A549 (cell line): ENCODE measurements at regions not wholly inside any gene's neighbourhood (a gene's known extent, or its start where the extent isn't known, plus 50 kb on each side); places are given as distances from the start of the nearest gene placed in this dataset.
"Not testable (repeated sequence)": the region's sequence is repeated elsewhere in the genome, so short reads cannot be mapped to it uniquely, and the experiment has no call there.

Experiments used
- ATAC-seq, 2 experiments: fragments of 200-7000 bp in 1 of 2; fragments of >200 bp in 1 of 2; cut with Nextera tagmentation in 1 of 2; cut with Tn5 transposase in 1 of 2; 3 replicates each; pipeline versions ENCODE4 v1.8.0 to v1.9.1; 2018 to 2020; ENCODE audit warnings: mild to moderate bottlenecking in 1 of 2, moderate library complexity in 1 of 2
- CTCF ChIA-PET: fragments of 300-600 bp; sonication (Branson Sonifier 250); formaldehyde crosslinking; extraction: SDS; loops from one replicate; lab custom pipeline; 2021; ENCODE audit warnings: antibody characterized with exemption, inconsistent platforms; lab: Yijun Ruan, JAX
- POLR2A ChIA-PET: fragments of 350-600 bp; formaldehyde crosslinking; extraction: SDS; loops from one replicate; lab custom pipeline; 2021; ENCODE audit warnings: antibody characterized with exemption, inconsistent platforms; lab: Yijun Ruan, JAX
- DNase-seq, 2 experiments: peaks; one replicate each; pipeline versions ENCODE4 v3.0.0 to v3.0.0-alpha.2; 2011 to 2016; ENCODE audit warnings: low read depth in 1 of 2, low spot score in 1 of 2
- FAIRE-seq: peaks from 2 replicates; lab custom pipeline; 2011; peaks lifted over from hg19 to GRCh38; lab: Jason Lieb, UNC
- H3K27ac ChIP-seq, 2 experiments: fragments of >200 bp; sonication (Bioruptor Twin); formaldehyde crosslinking; 3 replicates each; pipeline ENCODE4 v1.5.1; 2016 to 2017
- H3K4me1 ChIP-seq: fragments of >200 bp; sonication (Bioruptor Twin); formaldehyde crosslinking; 3 replicates; pipeline ENCODE4 v1.6.1; 2016
- H3K4me2 ChIP-seq: fragments of >200 bp; sonication (Bioruptor Twin); formaldehyde crosslinking; 3 replicates; pipeline ENCODE4 v1.6.1; 2016
- H3K4me3 ChIP-seq: fragments of >200 bp; sonication (Bioruptor Twin); formaldehyde crosslinking; 3 replicates; pipeline ENCODE4 v1.5.1; 2016
- H3K9me3 ChIP-seq: fragments of >200 bp; sonication (Bioruptor Twin); formaldehyde crosslinking; 3 replicates; pipeline ENCODE4 v1.6.1; 2016
- BHLHE40 ChIP-seq: IDR thresholded peaks from 2 replicates; pipeline ENCODE4 v1.6.1; 2012; ENCODE audit warnings: low read depth, low read length, inconsistent platforms
- CBX2 ChIP-seq: fragments of 200-600 bp; sonication (generic); IDR thresholded peaks from 2 replicates; pipeline ENCODE4 v1.6.1; 2016; ENCODE audit warnings: low read depth, mild to moderate bottlenecking, borderline replicate concordance
- CEBPB ChIP-seq, 2 experiments: fragments of >200 bp in 1 of 2; sonication (Bioruptor Twin) in 1 of 2; formaldehyde crosslinking in 1 of 2; IDR thresholded peaks; 2 replicates each; pipeline ENCODE4 v1.6.1; 2012 to 2016
- CHD2 ChIP-seq: fragments of 150-350 bp; IDR thresholded peaks from 2 replicates; pipeline ENCODE4 v1.6.1; 2014; ENCODE audit warnings: low read length; ENCODE audit not compliant: partially characterized antibody
- CHD4 ChIP-seq: fragments of 200-600 bp; sonication (generic); IDR thresholded peaks from 2 replicates; pipeline ENCODE4 v1.6.1; 2016; ENCODE audit warnings: antibody characterized with exemption, mild to moderate bottlenecking, borderline replicate concordance
- EHF ChIP-seq: fragments of 250-450 bp; sonication (Bioruptor Pico); IDR thresholded peaks from 2 replicates; pipeline ENCODE4 v1.5.0; 2020; ENCODE audit warnings: mild to moderate bottlenecking
- EHMT2 ChIP-seq: fragments of 200-600 bp; sonication (generic); IDR thresholded peaks from 2 replicates; pipeline ENCODE4 v1.6.1; 2016; ENCODE audit warnings: antibody characterized with exemption, low read depth, mild to moderate bottlenecking, moderate library complexity
- EP300 ChIP-seq, 2 experiments: fragments of >200 bp; sonication (Bioruptor Twin); formaldehyde crosslinking; IDR thresholded peaks; 2 replicates in 1 of 2; 3 replicates in 1 of 2; pipeline ENCODE4 v1.6.1; 2016 to 2017
- FOSB ChIP-seq: fragments of 250-450 bp; sonication (Bioruptor Pico); IDR thresholded peaks from 2 replicates; pipeline ENCODE4 v1.5.0; 2020; ENCODE audit warnings: mild to moderate bottlenecking, moderate library complexity
- FOSL2 ChIP-seq, 2 experiments: fragments of 450-650 bp in 1 of 2; fragments of >200 bp in 1 of 2; sonication (Bioruptor Twin) in 1 of 2; formaldehyde crosslinking; IDR thresholded peaks; 2 replicates each; pipeline versions ENCODE4 v1.5.0 to v1.6.1; 2016 to 2020; ENCODE audit warnings: mild to moderate bottlenecking in 1 of 2, moderate library complexity in 1 of 2
- FOXS1 ChIP-seq: fragments of 250-450 bp; sonication (Bioruptor Pico); IDR thresholded peaks from 2 replicates; pipeline ENCODE4 v1.5.0; 2020; ENCODE audit warnings: mild to moderate bottlenecking, moderate library complexity
- HEYL ChIP-seq: fragments of 250-450 bp; sonication (Bioruptor Pico); IDR thresholded peaks from 2 replicates; pipeline ENCODE4 v1.8.0; 2021; ENCODE audit warnings: mild to moderate bottlenecking, moderate library complexity
- HOXB5 ChIP-seq: fragments of 250-450 bp; sonication (Bioruptor Pico); IDR thresholded peaks from 2 replicates; pipeline ENCODE4 v1.5.0; 2020; ENCODE audit warnings: mild to moderate bottlenecking, moderate library complexity
- JUN ChIP-seq, 2 experiments: fragments of >200 bp; sonication (Bioruptor Twin); formaldehyde crosslinking; IDR thresholded peaks; 2 replicates in 1 of 2; 3 replicates in 1 of 2; pipeline ENCODE4 v1.6.1; 2016 to 2017
- KDM1A ChIP-seq: fragments of 200-600 bp; sonication (generic); IDR thresholded peaks from 2 replicates; pipeline ENCODE4 v1.6.1; 2016; ENCODE audit warnings: low read depth, mild to moderate bottlenecking
- MAFK ChIP-seq: fragments of 450-650 bp; IDR thresholded peaks from 2 replicates; pipeline ENCODE4 v1.6.1; 2014; ENCODE audit not compliant: partially characterized antibody
- MAX ChIP-seq: IDR thresholded peaks from 2 replicates; pipeline ENCODE4 v1.6.1; 2012
- MAZ ChIP-seq: fragments of 150-350 bp; IDR thresholded peaks from 2 replicates; pipeline ENCODE4 v1.6.1; 2014; ENCODE audit warnings: antibody characterized with exemption, low read depth, low read length, borderline replicate concordance
- NFE2L2 ChIP-seq: fragments of 150-350 bp; conservative IDR thresholded peaks from 2 replicates; pipeline ENCODE4 v1.6.1; 2014; ENCODE audit warnings: low read length
- PHF8 ChIP-seq: fragments of 200-600 bp; sonication (generic); IDR thresholded peaks from 2 replicates; pipeline ENCODE4 v1.6.1; 2016; ENCODE audit warnings: low read depth, mild to moderate bottlenecking, antibody characterized with exemption, moderate library complexity, borderline replicate concordance
- POLR2A ChIP-seq: IDR thresholded peaks from 2 replicates; pipeline ENCODE4 v1.6.1; 2012; ENCODE audit warnings: mild to moderate bottlenecking, low read length
- POLR2AphosphoS2 ChIP-seq: conservative IDR thresholded peaks from 2 replicates; pipeline ENCODE4 v1.6.1; 2012; ENCODE audit warnings: low read length, improper control_type of control experiment, inconsistent platforms
- ZC3H11A ChIP-seq: fragments of 450-650 bp; IDR thresholded peaks from 2 replicates; pipeline ENCODE4 v1.6.1; 2014; ENCODE audit warnings: antibody characterized with exemption, mild to moderate bottlenecking
- ZNF302 ChIP-seq: fragments of 250-450 bp; sonication (Bioruptor Pico); IDR thresholded peaks from 2 replicates; pipeline ENCODE4 v1.9.0; 2021; ENCODE audit warnings: inconsistent platforms, mild to moderate bottlenecking, moderate library complexity
- WGBS: methylation state at CpG from one replicate; pipeline ENCODE4 v1.1.6; 2017; ENCODE audit errors: missing lambda C conversion rate; 5-methylcytosine and 5-hydroxymethylcytosine counted together

GRCh38 chr2:16390561-16390960 is 275.1 kb downstream of the CYRIA start:
- H3K4me1 ChIP-seq = no peaks in the 10 kb centered on the region
- H3K27ac ChIP-seq = no peak overlapping the region
- ATAC-seq = no peak
- FAIRE-seq = no peak
- no peak overlapping the region for H3K4me2 ChIP-seq
- ChIA-PET POLR2A (no interaction called here), CTCF (no interaction called here)
- H3K9me3 ChIP-seq = no peaks in the 10 kb centered on the region
- no peak for DNase-seq
- no peak overlapping the region for H3K4me3 ChIP-seq
- TF ChIP-seq CHD2 (no peak), BHLHE40 (no peak), EHMT2 (no peak), MAFK (no peak), POLR2AphosphoS2 (no peak), KDM1A (no peak), EP300 (IDR thresholded peaks at IDR 0.05) (no peak), ZNF302 (CRISPR knock-in tag) (no peak), EHF (CRISPR knock-in tag) (no peak), MAX (no peak), JUN (IDR thresholded peaks at IDR 0.05) (no peak), FOSL2 (IDR thresholded peaks at IDR 0.05) (no peak), FOSL2 (CRISPR knock-in tag; IDR thresholded peaks at IDR 0.05) (no peak), PHF8 (no peak), CHD4 (no peak)
- TF ChIP-seq, all 56 proteins: peak for 0
- 21% methylated on average over 6 of the region's 6 CpGs for WGBS

GRCh38 chr2:16389611-16390010 is 276.0 kb downstream of the CYRIA start:
- Histone ChIP-seq H3K4me1 (no peaks in the 10 kb centered on the region), H3K9me3 (no peaks in the 10 kb centered on the region), H3K4me2 (no peak overlapping the region), H3K4me3 (no peak overlapping the region), H3K27ac (no peak overlapping the region)
- no peak for ATAC-seq
- ChIA-PET POLR2A (no interaction called here), CTCF (no interaction called here)
- TF ChIP-seq FOSB = no peak
- no peak for TF ChIP-seq ZNF302 (CRISPR knock-in tag)
- no peak for TF ChIP-seq POLR2A
- TF ChIP-seq NFE2L2 = no peak
- TF ChIP-seq ZC3H11A = no peak
- WGBS = 33% methylated on average over 3 of the region's 3 CpGs
- FAIRE-seq = no peak
- no peak for DNase-seq

GRCh38 chr2:16388199-16388830 is 277.3 kb downstream of the CYRIA start:
- H3K4me2 ChIP-seq, H3K4me1 ChIP-seq, H3K27ac ChIP-seq, POLR2A ChIA-PET, H3K9me3 ChIP-seq, FAIRE-seq, CTCF ChIA-PET, H3K4me3 ChIP-seq, ATAC-seq, DNase-seq: not testable (repeated sequence)
- WGBS = 32% methylated on average over 16 of the region's 16 CpGs

GRCh38 chr2:16387461-16387984 is 278.1 kb downstream of the CYRIA start:
- no peaks in the 10 kb centered on the region for H3K9me3 ChIP-seq
- POLR2A ChIA-PET = no interaction called here
- H3K4me3 ChIP-seq = no peak overlapping the region
- ATAC-seq (no peak), DNase-seq (no peak), FAIRE-seq (no peak)
- H3K27ac ChIP-seq = no peak overlapping the region
- CTCF ChIA-PET = interaction anchor here (0.9 kb wide), 1 partner anchor 15 kb away, joined by 3 read pairs; no protein-coding TSS in a partner anchor
- 55% methylated on average over 8 of the region's 8 CpGs for WGBS
- H3K4me1 ChIP-seq = no peaks in the 10 kb centered on the region
- TF ChIP-seq HOXB5 (CRISPR knock-in tag) (no peak), HEYL (CRISPR knock-in tag) (no peak), MAX (no peak), EP300 (IDR thresholded peaks at IDR 0.05) (no peak), CBX2 (no peak), ZC3H11A (no peak), MAZ (no peak), POLR2A (no peak), FOXS1 (CRISPR knock-in tag) (no peak), CEBPB (IDR thresholded peaks at IDR 0.05) (no peak)
- no peak overlapping the region for H3K4me2 ChIP-seq
